Fibroblast of mammary gland (primary cell): ENCODE measurements at regions not wholly inside any gene's neighbourhood (a gene's known extent, or its start where the extent isn't known, plus 50 kb on each side); places are given as distances from the start of the nearest gene placed in this dataset.
A peak's percentile ranks its signal among the peaks of the same experiment; 100 is the strongest.

Experiments used
- DNase-seq: peaks from one replicate; pipeline ENCODE4 v3.0.0-alpha.2; 2010; ENCODE audit warnings: low read depth
- H3K4me3 ChIP-seq: 2 replicates; pipeline ENCODE4 v1.5.1; 2011; ENCODE audit warnings: low read depth, mild to moderate bottlenecking, low read length, moderate library complexity; ENCODE audit not compliant: control insufficient read depth
- CTCF ChIP-seq: conservative IDR thresholded peaks from 2 replicates; pipeline ENCODE4 v1.5.1; 2011; ENCODE audit warnings: low read depth, low read length, inconsistent platforms; ENCODE audit not compliant: control insufficient read depth, insufficient read depth

DNA sequence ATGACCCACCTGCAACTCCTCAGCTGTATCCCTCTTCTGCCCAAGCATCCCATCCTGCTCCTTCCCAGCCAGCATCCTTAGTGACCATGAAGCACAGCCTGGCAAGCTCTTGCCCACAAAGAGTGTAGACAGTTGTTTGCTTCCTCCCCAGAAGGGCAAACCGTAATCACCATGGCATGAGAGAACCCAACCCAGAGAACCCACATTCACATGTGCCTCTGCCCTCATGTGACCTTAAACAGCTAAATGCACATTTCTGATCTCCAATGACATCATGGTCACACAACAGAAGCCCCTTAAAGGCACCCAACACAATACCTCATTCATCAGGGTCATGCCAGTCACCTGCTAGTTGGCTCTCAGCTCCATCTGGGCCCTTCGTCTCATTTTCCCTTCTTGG lies 162.8 kb upstream of the CDYL start:
- DNase-seq: no peak
- no peak for TF ChIP-seq CTCF
- H3K4me3 ChIP-seq: no peak overlapping the region

GRCh38 chr6:4612636-4613171 lies 163.5 kb upstream of the CDYL start:
- no peak overlapping the region for H3K4me3 ChIP-seq
- TF ChIP-seq CTCF: no peak
- DNase-seq: peak; percentile 95

GRCh38 chr6:4611429-4612129 lies 164.6 kb upstream of the CDYL start:
- no peak for TF ChIP-seq CTCF

GRCh38 chr6:4610256-4610655 lies 165.9 kb upstream of the CDYL start:
- DNase-seq: peak; percentile 84
- no peak overlapping the region for H3K4me3 ChIP-seq
- no peak for TF ChIP-seq CTCF

More at GRCh38 chr6:4611429-4612129, 164.6 kb upstream of the CDYL start:
- peak; percentile 58 for DNase-seq
- no peak overlapping the region for H3K4me3 ChIP-seq

- no peak for TF ChIP-seq CTCF
- DNase-seq: no peak
- H3K4me3 ChIP-seq: no peak overlapping the region
Observed at GRCh38 chr6:4608361-4609115, 167.7 kb upstream of the CDYL start.

DNA sequence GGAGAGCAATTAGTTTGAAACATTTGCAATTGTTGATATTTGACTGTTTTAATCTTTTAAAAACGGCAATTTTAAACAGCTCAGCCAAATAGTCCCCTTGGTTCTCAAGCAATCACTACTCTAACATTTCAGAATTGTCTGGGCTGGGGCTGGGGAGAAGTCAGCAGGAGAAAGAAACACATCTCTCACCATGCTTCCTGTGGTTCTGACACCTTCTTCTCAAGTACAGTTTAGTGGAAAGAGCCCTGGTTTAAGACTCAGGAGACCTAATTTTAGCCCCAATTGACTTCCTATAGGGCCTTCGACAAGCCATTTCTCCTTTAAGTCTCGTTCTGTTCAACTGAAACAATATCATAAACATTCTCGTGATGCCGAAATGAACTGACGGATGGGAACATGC lies 168.4 kb upstream of the CDYL start:
- no peak for TF ChIP-seq CTCF
- no peak overlapping the region for H3K4me3 ChIP-seq
- no peak for DNase-seq
